ENCODE measurements at regions not wholly inside any gene's neighbourhood (a gene's known extent, or its start where the extent isn't known, plus 50 kb on each side); places are given as distances from the start of the nearest gene placed in this dataset.
A peak's percentile ranks its signal among the peaks of the same experiment; 100 is the strongest.

GRCh38 chr11:122265981-122266380 is 150.0 kb upstream of the BLID start:
- H3K27ac ChIP-seq = no peak overlapping the region
- TF ChIP-seq, protein P1, sequence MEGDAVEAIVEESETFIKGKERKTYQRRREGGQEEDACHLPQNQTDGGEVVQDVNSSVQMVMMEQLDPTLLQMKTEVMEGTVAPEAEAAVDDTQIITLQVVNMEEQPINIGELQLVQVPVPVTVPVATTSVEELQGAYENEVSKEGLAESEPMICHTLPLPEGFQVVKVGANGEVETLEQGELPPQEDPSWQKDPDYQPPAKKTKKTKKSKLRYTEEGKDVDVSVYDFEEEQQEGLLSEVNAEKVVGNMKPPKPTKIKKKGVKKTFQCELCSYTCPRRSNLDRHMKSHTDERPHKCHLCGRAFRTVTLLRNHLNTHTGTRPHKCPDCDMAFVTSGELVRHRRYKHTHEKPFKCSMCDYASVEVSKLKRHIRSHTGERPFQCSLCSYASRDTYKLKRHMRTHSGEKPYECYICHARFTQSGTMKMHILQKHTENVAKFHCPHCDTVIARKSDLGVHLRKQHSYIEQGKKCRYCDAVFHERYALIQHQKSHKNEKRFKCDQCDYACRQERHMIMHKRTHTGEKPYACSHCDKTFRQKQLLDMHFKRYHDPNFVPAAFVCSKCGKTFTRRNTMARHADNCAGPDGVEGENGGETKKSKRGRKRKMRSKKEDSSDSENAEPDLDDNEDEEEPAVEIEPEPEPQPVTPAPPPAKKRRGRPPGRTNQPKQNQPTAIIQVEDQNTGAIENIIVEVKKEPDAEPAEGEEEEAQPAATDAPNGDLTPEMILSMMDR (IDR thresholded peaks at IDR 0.05) = no peak
- no peaks in the 10 kb centered on the region for H3K27me3 ChIP-seq
- no peaks in the 10 kb centered on the region for H3K9me3 ChIP-seq
- no peaks in the 10 kb centered on the region for H3K36me3 ChIP-seq
- H3K4me3 ChIP-seq (ENCODE audit: low read depth in 1 of 2, low read length in 1 of 2) = no peak overlapping the region
- H3K4me1 ChIP-seq (ENCODE audit: control insufficient read depth in 1 of 2, insufficient read depth in 1 of 2, low read depth in 1 of 2, low read length in 1 of 2) = peaks cover 0 to 12% of the 10 kb centered on the region in 2 experiments

- no peaks in the 10 kb centered on the region for H3K27me3 ChIP-seq
- H3K4me3 ChIP-seq (ENCODE audit: low read depth in 1 of 2, low read length in 1 of 2) = no peak overlapping the region
- TF ChIP-seq, protein P1 (IDR thresholded peaks at IDR 0.05) = no peak
Measured at GRCh38 chr11:122264121-122264520, 148.1 kb upstream of the BLID start.

GRCh38 chr11:122261546-122261945 is 145.5 kb upstream of the BLID start:
- H3K36me3 ChIP-seq = no peaks in the 10 kb centered on the region
- H3K9me3 ChIP-seq = no peaks in the 10 kb centered on the region
- H3K4me3 ChIP-seq (ENCODE audit: low read depth in 1 of 2, low read length in 1 of 2) = no peak overlapping the region
- H3K4me1 ChIP-seq (ENCODE audit: control insufficient read depth in 1 of 2, insufficient read depth in 1 of 2, low read depth in 1 of 2, low read length in 1 of 2) = peaks cover 23 to 48% of the 10 kb centered on the region in 2 experiments
- TF ChIP-seq, protein P1 (IDR thresholded peaks at IDR 0.05) = no peak
- H3K27ac ChIP-seq = no peak overlapping the region
- H3K27me3 ChIP-seq = no peaks in the 10 kb centered on the region

More at GRCh38 chr11:122264121-122264520, 148.1 kb upstream of the BLID start:
- no peak overlapping the region for H3K27ac ChIP-seq
- H3K4me1 ChIP-seq (ENCODE audit: control insufficient read depth in 1 of 2, insufficient read depth in 1 of 2, low read depth in 1 of 2, low read length in 1 of 2) = peaks cover 10 to 31% of the 10 kb centered on the region in 2 experiments
- no peaks in the 10 kb centered on the region for H3K9me3 ChIP-seq
- H3K36me3 ChIP-seq = no peaks in the 10 kb centered on the region

DNA sequence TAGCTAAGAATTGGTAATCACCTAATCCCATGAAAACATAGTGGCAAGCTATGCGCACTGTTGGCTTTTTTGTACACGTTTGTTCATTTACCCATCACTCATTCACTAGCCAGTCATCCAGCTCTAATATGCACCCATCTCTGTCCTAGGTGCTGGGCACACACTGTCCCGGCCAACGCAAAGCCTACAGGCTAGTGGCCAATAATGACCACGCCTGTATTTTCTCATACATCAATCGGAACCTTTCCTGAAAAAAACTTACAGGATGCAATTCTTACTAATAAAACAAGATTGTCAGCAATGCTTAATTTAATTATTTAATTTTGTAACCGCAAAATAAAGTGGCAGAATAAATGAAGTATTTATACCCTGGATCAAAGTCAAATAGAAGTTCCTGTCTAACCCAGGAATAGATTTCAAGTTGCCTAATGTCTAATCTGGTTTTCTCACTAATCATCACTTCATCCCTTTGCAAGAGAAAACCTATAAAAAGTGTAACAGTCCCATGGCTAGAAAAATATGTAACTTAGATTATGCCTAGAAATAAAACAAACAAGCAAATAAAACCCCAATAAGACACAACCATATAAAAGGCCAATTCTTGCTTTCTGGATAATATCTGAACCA is 143.3 kb upstream of the BLID start:
- no peaks in the 10 kb centered on the region for H3K9me3 ChIP-seq
- TF ChIP-seq, protein P1 (IDR thresholded peaks at IDR 0.05) = no peak
- peaks cover 23 to 39% of the 10 kb centered on the region in 2 experiments for H3K4me1 ChIP-seq (ENCODE audit: control insufficient read depth in 1 of 2, insufficient read depth in 1 of 2, low read depth in 1 of 2, low read length in 1 of 2)
- H3K36me3 ChIP-seq = no peaks in the 10 kb centered on the region
- no peak overlapping the region for H3K4me3 ChIP-seq (ENCODE audit: low read depth in 1 of 2, low read length in 1 of 2)
- H3K27me3 ChIP-seq = no peaks in the 10 kb centered on the region
- H3K27ac ChIP-seq = peak overlapping the region; percentile 77

- peaks cover 29 to 46% of the 10 kb centered on the region in 2 experiments for H3K4me1 ChIP-seq (ENCODE audit: control insufficient read depth in 1 of 2, insufficient read depth in 1 of 2, low read depth in 1 of 2, low read length in 1 of 2)
- TF ChIP-seq, protein P1 (IDR thresholded peaks at IDR 0.05) = no peak
- peak overlapping the region; percentile 77 for H3K27ac ChIP-seq
- H3K36me3 ChIP-seq = no peaks in the 10 kb centered on the region
- no peaks in the 10 kb centered on the region for H3K9me3 ChIP-seq
- H3K27me3 ChIP-seq = no peaks in the 10 kb centered on the region
- H3K4me3 ChIP-seq (ENCODE audit: low read depth in 1 of 2, low read length in 1 of 2) = no peak overlapping the region
Measured at GRCh38 chr11:122258446-122259194, 142.6 kb upstream of the BLID start.

All from neutrophil (primary cell).